ENCODE measurements at regions not wholly inside any gene's neighbourhood (a gene's known extent, or its start where the extent isn't known, plus 50 kb on each side); places are given as distances from the start of the nearest gene placed in this dataset.

DNA sequence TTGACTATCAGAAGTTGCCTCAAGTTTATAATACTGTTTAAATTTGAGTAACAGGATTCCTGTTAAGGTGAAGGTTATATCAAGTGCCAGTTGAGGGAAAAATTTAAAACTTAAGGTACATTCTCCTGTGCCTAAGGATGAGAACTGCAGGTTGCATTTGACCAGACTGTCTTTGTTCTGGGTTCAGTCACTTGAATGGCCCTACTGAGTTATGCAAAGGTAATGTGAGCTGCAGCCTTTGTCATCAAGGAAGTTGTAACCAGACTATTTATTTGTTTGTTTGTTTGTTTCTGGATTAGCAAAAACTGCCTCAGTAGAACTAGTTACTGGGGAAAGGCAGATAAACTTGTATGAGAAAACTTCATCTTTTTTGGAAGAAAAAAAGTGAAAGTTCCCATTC, 131.9 kb downstream of the ATOH1 start:
- H3K27me3 Mint-ChIP-seq: no peaks in the 10 kb centered on the region
- no peak overlapping the region for H3K27ac Mint-ChIP-seq
- no peak overlapping the region for H3K4me3 Mint-ChIP-seq
- CTCF ChIA-PET: no interaction called here
- H3K9me3 Mint-ChIP-seq: peaks cover 7% of the 10 kb centered on the region
- DNase-seq: no peak
- H3K36me3 Mint-ChIP-seq: no peaks in the 10 kb centered on the region
- POLR2A ChIA-PET: no interaction called here
- intact Hi-C loops (cut with micrococcal nuclease): no loop called here
- no peaks in the 10 kb centered on the region for H3K4me1 Mint-ChIP-seq (ENCODE audit: low read depth)

DNA sequence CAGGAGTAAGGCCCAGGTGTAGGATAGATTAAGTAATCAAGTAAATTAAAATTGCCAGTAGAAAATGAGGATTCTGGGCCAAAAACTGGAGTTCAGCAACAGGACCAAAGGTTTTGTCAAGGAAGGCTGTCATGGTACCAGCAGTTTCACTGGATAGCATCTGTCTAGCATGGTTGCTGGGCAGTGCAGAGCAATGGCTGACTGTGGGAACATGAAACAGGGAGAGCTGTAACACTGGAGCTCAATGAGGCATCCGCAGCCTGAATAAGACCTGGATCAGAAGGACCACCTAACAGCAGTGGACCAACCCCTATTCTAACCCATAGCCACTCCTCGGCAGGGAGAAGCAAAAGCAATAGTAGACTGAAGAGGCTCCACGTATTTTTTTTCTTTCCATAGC, 132.4 kb downstream of the ATOH1 start:
- ChIA-PET POLR2A (no interaction called here), CTCF (no interaction called here)
- no peak overlapping the region for H3K27ac Mint-ChIP-seq
- no peaks in the 10 kb centered on the region for H3K27me3 Mint-ChIP-seq
- DNase-seq: no peak
- no peak overlapping the region for H3K4me3 Mint-ChIP-seq
- peaks cover 5% of the 10 kb centered on the region for H3K9me3 Mint-ChIP-seq
- H3K4me1 Mint-ChIP-seq (ENCODE audit: low read depth): no peaks in the 10 kb centered on the region
- no peaks in the 10 kb centered on the region for H3K36me3 Mint-ChIP-seq
- intact Hi-C loops (cut with micrococcal nuclease): no loop called here

- Mint-ChIP-seq H3K4me1 (ENCODE audit: low read depth) (no peaks in the 10 kb centered on the region), H3K4me3 (no peak overlapping the region), H3K36me3 (no peaks in the 10 kb centered on the region), H3K9me3 (peaks cover 19% of the 10 kb centered on the region), H3K27me3 (no peaks in the 10 kb centered on the region), H3K27ac (no peak overlapping the region)
- ChIA-PET POLR2A (no interaction called here), CTCF (interaction anchor here (0.7 kb wide), 1 partner anchor 145 kb away, joined by 3 read pairs; no protein-coding TSS in a partner anchor)
- DNase-seq: no peak
- intact Hi-C loops (cut with micrococcal nuclease): no loop called here
Observed at GRCh38 chr4:93981594-93981993, 153.0 kb downstream of the ATOH1 start.

- CTCF ChIA-PET: no interaction called here
- Mint-ChIP-seq H3K4me1 (ENCODE audit: low read depth) (no peaks in the 10 kb centered on the region), H3K27me3 (no peaks in the 10 kb centered on the region), H3K9me3 (peaks cover 14% of the 10 kb centered on the region), H3K36me3 (no peaks in the 10 kb centered on the region), H3K27ac (no peak overlapping the region), H3K4me3 (no peak overlapping the region)
- intact Hi-C loops (cut with micrococcal nuclease): no loop called here
- DNase-seq: no peak
- POLR2A ChIA-PET: no interaction called here
Observed at GRCh38 chr4:93982255-93982654, 153.7 kb downstream of the ATOH1 start.

- peaks cover 14% of the 10 kb centered on the region for H3K9me3 Mint-ChIP-seq
- intact Hi-C loops (cut with micrococcal nuclease): no loop called here
- H3K4me3 Mint-ChIP-seq: no peak overlapping the region
- DNase-seq: no peak
- H3K27ac Mint-ChIP-seq: no peak overlapping the region
- no peaks in the 10 kb centered on the region for H3K4me1 Mint-ChIP-seq (ENCODE audit: low read depth)
- H3K36me3 Mint-ChIP-seq: no peaks in the 10 kb centered on the region
- POLR2A ChIA-PET: no interaction called here
- CTCF ChIA-PET: no interaction called here
- no peaks in the 10 kb centered on the region for H3K27me3 Mint-ChIP-seq
Observed at GRCh38 chr4:93983140-93983539, 154.6 kb downstream of the ATOH1 start.

DNA sequence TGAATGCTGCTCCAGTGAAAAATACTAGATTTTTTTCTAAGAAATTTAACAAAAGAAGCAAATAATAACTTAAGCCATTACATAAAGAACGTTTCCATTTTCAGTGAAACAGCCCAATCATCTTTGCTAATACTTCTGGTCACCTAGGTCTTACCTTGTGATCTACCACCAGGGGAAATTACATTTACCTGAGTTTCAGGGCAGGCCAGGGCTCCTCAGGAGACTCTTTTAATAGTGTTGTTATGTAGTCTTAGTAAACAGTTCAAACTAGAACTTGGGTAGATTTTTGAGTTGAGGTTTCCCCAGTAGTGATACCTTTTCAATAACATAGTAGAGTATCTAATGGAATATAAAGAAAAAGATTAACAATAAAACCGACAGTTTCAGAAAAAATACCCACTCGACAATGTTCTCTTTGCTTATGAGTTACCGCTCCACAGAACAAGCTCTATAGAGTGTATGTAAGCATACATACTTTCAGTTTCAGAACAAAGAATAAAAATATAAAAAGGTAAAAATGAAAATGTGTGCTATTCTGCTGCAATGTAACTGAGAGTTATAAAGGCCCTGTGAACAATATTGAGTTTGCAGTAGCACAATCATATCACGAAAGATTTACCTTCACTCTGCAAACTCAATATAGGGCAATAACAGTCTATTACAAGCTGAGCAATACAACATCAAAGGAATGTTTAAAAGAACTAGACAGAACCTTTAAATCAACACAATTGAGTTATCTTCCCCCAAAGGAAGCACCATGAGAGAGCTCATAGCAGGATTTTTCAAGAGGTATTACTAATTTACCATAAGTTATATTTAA, 165.8 kb downstream of the ATOH1 start:
- Mint-ChIP-seq H3K36me3 (no peaks in the 10 kb centered on the region), H3K4me3 (no peak overlapping the region), H3K27ac (no peak overlapping the region), H3K4me1 (ENCODE audit: low read depth) (no peaks in the 10 kb centered on the region), H3K9me3 (no peaks in the 10 kb centered on the region), H3K27me3 (no peaks in the 10 kb centered on the region)
- ChIA-PET CTCF (no interaction called here), POLR2A (no interaction called here)
- intact Hi-C loops (cut with micrococcal nuclease): no loop called here
- no peak for DNase-seq

DNA sequence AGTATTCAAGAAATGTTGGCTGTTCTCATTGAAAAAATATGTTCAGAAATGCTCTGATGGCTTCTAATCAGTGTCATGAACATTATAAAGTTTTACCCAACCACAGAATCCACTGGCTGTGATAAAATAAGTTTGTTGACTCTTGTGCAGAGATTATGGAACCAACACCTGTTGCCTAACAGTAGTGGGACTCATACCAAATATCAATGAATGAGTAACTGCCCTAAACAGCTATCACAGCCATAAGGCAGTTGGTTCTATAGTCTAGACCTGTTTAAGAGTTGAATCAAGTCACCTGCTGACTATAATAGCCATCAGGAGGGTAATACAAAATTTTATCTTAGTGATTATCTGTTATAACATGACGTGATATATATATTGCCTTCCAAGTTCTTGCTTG, 168.3 kb downstream of the ATOH1 start:
- Mint-ChIP-seq H3K4me1 (ENCODE audit: low read depth) (no peaks in the 10 kb centered on the region), H3K4me3 (no peak overlapping the region), H3K27ac (no peak overlapping the region), H3K36me3 (no peaks in the 10 kb centered on the region), H3K9me3 (no peaks in the 10 kb centered on the region), H3K27me3 (no peaks in the 10 kb centered on the region)
- ChIA-PET CTCF (no interaction called here), POLR2A (no interaction called here)
- intact Hi-C loops (cut with micrococcal nuclease): no loop called here
- no peak for DNase-seq

GRCh38 chr4:94000559-94000958, 172.0 kb downstream of the ATOH1 start:
- no peaks in the 10 kb centered on the region for H3K27me3 Mint-ChIP-seq
- intact Hi-C loops (cut with micrococcal nuclease): no loop called here
- ChIA-PET CTCF (no interaction called here), POLR2A (no interaction called here)
- no peak for DNase-seq
- no peak overlapping the region for H3K4me3 Mint-ChIP-seq
- H3K4me1 Mint-ChIP-seq (ENCODE audit: low read depth): no peaks in the 10 kb centered on the region
- H3K36me3 Mint-ChIP-seq: no peaks in the 10 kb centered on the region
- no peaks in the 10 kb centered on the region for H3K9me3 Mint-ChIP-seq
- no peak overlapping the region for H3K27ac Mint-ChIP-seq

- no peak for DNase-seq
- Mint-ChIP-seq H3K4me3 (no peak overlapping the region), H3K27ac (no peak overlapping the region), H3K27me3 (no peaks in the 10 kb centered on the region), H3K4me1 (ENCODE audit: low read depth) (no peaks in the 10 kb centered on the region), H3K36me3 (no peaks in the 10 kb centered on the region), H3K9me3 (no peaks in the 10 kb centered on the region)
- CTCF ChIA-PET: no interaction called here
- intact Hi-C loops (cut with micrococcal nuclease): no loop called here
- POLR2A ChIA-PET: no interaction called here
Observed at GRCh38 chr4:94006932-94007331, 178.4 kb downstream of the ATOH1 start.

GRCh38 chr4:94011190-94011589, 182.6 kb downstream of the ATOH1 start:
- Mint-ChIP-seq H3K27me3 (no peaks in the 10 kb centered on the region), H3K36me3 (no peaks in the 10 kb centered on the region), H3K4me1 (ENCODE audit: low read depth) (no peaks in the 10 kb centered on the region), H3K9me3 (peaks cover 6% of the 10 kb centered on the region), H3K27ac (no peak overlapping the region), H3K4me3 (no peak overlapping the region)
- intact Hi-C loops (cut with micrococcal nuclease): no loop called here
- CTCF ChIA-PET: no interaction called here
- no peak for DNase-seq
- POLR2A ChIA-PET: no interaction called here

- no peaks in the 10 kb centered on the region for H3K27me3 Mint-ChIP-seq
- CTCF ChIA-PET: interaction anchor here (0.6 kb wide), 1 partner anchor 17 kb away, joined by 3 read pairs; no protein-coding TSS in a partner anchor
- DNase-seq: no peak
- no peaks in the 10 kb centered on the region for H3K4me1 Mint-ChIP-seq (ENCODE audit: low read depth)
- no peak overlapping the region for H3K4me3 Mint-ChIP-seq
- H3K9me3 Mint-ChIP-seq: peaks cover 6% of the 10 kb centered on the region
- POLR2A ChIA-PET: no interaction called here
- intact Hi-C loops (cut with micrococcal nuclease): no loop called here
- no peaks in the 10 kb centered on the region for H3K36me3 Mint-ChIP-seq
- H3K27ac Mint-ChIP-seq: no peak overlapping the region
Observed at GRCh38 chr4:94014484-94015136, 186.1 kb downstream of the ATOH1 start.

GRCh38 chr4:94015956-94016355, 187.4 kb downstream of the ATOH1 start:
- Mint-ChIP-seq H3K9me3 (peaks cover 6% of the 10 kb centered on the region), H3K4me1 (ENCODE audit: low read depth) (no peaks in the 10 kb centered on the region), H3K4me3 (no peak overlapping the region), H3K27ac (no peak overlapping the region), H3K27me3 (no peaks in the 10 kb centered on the region), H3K36me3 (no peaks in the 10 kb centered on the region)
- CTCF ChIA-PET: no interaction called here
- DNase-seq: no peak
- intact Hi-C loops (cut with micrococcal nuclease): no loop called here
- POLR2A ChIA-PET: no interaction called here

DNA sequence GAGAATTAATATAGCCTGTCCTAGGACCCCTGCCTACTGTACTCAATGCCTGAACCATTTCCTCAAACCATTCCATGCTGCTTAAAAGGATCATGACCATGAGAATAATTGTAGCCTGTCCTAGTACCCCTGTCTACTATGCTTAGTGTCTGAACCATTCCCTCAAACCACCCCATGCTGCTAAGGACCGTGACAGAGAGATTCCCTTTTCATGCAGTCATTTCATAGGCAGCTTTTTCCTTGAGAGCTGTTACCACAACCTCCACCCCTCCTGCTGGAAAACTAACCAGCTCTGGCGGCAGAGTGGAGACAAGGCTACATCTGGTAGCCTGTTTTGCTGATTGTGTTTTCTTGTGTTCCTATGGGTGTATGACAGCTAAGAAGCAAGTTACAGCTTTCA, 174.9 kb upstream of the SMARCAD1 start:
- ChIA-PET POLR2A (no interaction called here), CTCF (interaction anchor here (0.6 kb wide), 1 partner anchor 100 kb away, joined by 3 read pairs; no protein-coding TSS in a partner anchor)
- Mint-ChIP-seq H3K27ac (no peak overlapping the region), H3K27me3 (no peaks in the 10 kb centered on the region), H3K4me3 (no peak overlapping the region), H3K9me3 (peaks cover 2% of the 10 kb centered on the region), H3K36me3 (no peaks in the 10 kb centered on the region), H3K4me1 (ENCODE audit: low read depth) (no peaks in the 10 kb centered on the region)
- no peak for DNase-seq
- intact Hi-C loops (cut with micrococcal nuclease): no loop called here
